CD4-positive, alpha-beta memory T cell (primary cell): ENCODE measurements at regions not wholly inside any gene's neighbourhood (a gene's known extent, or its start where the extent isn't known, plus 50 kb on each side); places are given as distances from the start of the nearest gene placed in this dataset.

ENCODE experiments used
- CTCF ChIA-PET: fragments of 350-600 bp; sonication (Branson Sonifier 250); formaldehyde crosslinking; loops from one replicate; lab custom pipeline; 2021; ENCODE audit warnings: inconsistent platforms; ENCODE audit not compliant: partially characterized antibody; lab: Charles Lee
- POLR2A ChIA-PET: fragments of 350-600 bp; sonication (Branson Sonifier 250); formaldehyde crosslinking; loops from one replicate; lab custom pipeline; 2021; ENCODE audit not compliant: partially characterized antibody; lab: Charles Lee
- DNase-seq, 5 donors: peaks; one replicate each; pipeline versions ENCODE4 v3.0.0 to v3.0.0-alpha.2; 2020 to 2022; ENCODE audit warnings: mixed read lengths in 1 of 5
- H3K27ac ChIP-seq: one replicate; pipeline ENCODE4 v1.7.0; 2013; ENCODE audit warnings: low read depth, low read length
- H3K27me3 ChIP-seq: 2 replicates; pipeline ENCODE4 v1.7.0; 2013; ENCODE audit warnings: mild to moderate bottlenecking, low read length, moderate library complexity; ENCODE audit not compliant: insufficient read depth
- H3K36me3 ChIP-seq: 2 replicates; pipeline ENCODE4 v1.7.0; 2013; ENCODE audit warnings: mild to moderate bottlenecking, low read length, moderate library complexity; ENCODE audit not compliant: insufficient read depth
- H3K4me1 ChIP-seq: 2 replicates; pipeline ENCODE4 v1.7.0; 2013; ENCODE audit warnings: mild to moderate bottlenecking, low read length, moderate library complexity; ENCODE audit not compliant: insufficient read depth
- H3K4me3 ChIP-seq, 2 donors: one replicate each; pipeline ENCODE4 v1.7.0; 2013; ENCODE audit warnings: low read length in 2 of 2, mild to moderate bottlenecking in 1 of 2
- H3K9me3 ChIP-seq, 2 donors: one replicate each; pipeline ENCODE4 v1.7.0; 2013; ENCODE audit warnings: low read length in 2 of 2, control low read depth in 1 of 2; ENCODE audit not compliant: control insufficient read depth in 1 of 2
- H3K27ac Mint-ChIP-seq, 7 donors: one replicate each; pipeline ENCODE4 v1.8.0; 2020 to 2021; ENCODE audit warnings: mixed read lengths in 7 of 7, mild to moderate bottlenecking in 6 of 7, inconsistent platforms in 3 of 7, moderate library complexity in 3 of 7
- H3K27me3 Mint-ChIP-seq, 2 donors: one replicate each; pipeline ENCODE4 v1.8.0; 2020 to 2021; ENCODE audit warnings: mixed read lengths in 2 of 2
- H3K36me3 Mint-ChIP-seq, 2 donors: one replicate each; pipeline ENCODE4 v1.8.0; 2020 to 2021; ENCODE audit warnings: mixed read lengths in 2 of 2, inconsistent platforms in 1 of 2, mild to moderate bottlenecking in 1 of 2
- H3K4me1 Mint-ChIP-seq, 4 donors: one replicate each; pipeline ENCODE4 v1.8.0; 2020 to 2021; ENCODE audit warnings: mixed read lengths in 4 of 4, mild to moderate bottlenecking in 1 of 4
- H3K4me3 Mint-ChIP-seq, 8 donors: one replicate each; pipeline ENCODE4 v1.8.0; 2020 to 2021; ENCODE audit warnings: mixed read lengths in 8 of 8, mild to moderate bottlenecking in 7 of 8, moderate library complexity in 6 of 8, inconsistent platforms in 3 of 8
- H3K9me3 Mint-ChIP-seq, 8 donors: one replicate each; pipeline ENCODE4 v1.8.0; 2020 to 2021; ENCODE audit warnings: mixed read lengths in 8 of 8, mild to moderate bottlenecking in 5 of 8, inconsistent platforms in 3 of 8, moderate library complexity in 1 of 8
- intact Hi-C: fragments of 100-400 bp; cut with micrococcal nuclease; formaldehyde crosslinking; loops from one replicate; pipeline ENCODE4 v1.15.1; 2023

DNA sequence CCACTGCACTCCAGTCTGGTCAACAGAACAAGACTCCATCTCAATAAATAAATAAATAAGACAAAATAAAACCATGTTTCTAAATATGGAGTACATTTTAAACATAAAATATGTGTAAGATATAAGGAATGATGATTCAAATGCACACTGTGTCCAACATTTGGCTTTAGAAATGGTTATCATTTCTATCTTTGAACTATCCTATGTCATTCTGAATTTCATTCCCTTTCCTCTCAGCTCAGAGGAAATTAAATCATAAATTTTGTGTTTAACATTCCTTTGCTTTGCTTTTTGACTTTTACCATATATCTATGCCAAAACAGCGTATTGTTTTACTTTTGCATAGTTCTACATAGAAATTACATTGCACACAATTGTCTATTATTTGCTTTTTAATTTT is 130.9 kb downstream of the GNAT3 start:
- ChIA-PET POLR2A (no interaction called here), CTCF (no interaction called here)
- no peaks in the 10 kb centered on the region for H3K27me3 Mint-ChIP-seq
- DNase-seq = no peak
- Histone ChIP-seq H3K27ac (no peak overlapping the region), H3K27me3 (no peaks in the 10 kb centered on the region), H3K4me1 (no peaks in the 10 kb centered on the region), H3K36me3 (no peaks in the 10 kb centered on the region), H3K4me3 (no peak overlapping the region), H3K9me3 (no peaks in the 10 kb centered on the region)
- intact Hi-C loops = no loop called here
- H3K36me3 Mint-ChIP-seq = no peaks in the 10 kb centered on the region
- no peaks in the 10 kb centered on the region for H3K4me1 Mint-ChIP-seq
- no peak overlapping the region for H3K4me3 Mint-ChIP-seq
- peaks cover 0 to 16% (median 9%) of the 10 kb centered on the region in 8 donors for H3K9me3 Mint-ChIP-seq
- no peak overlapping the region for H3K27ac Mint-ChIP-seq

- Mint-ChIP-seq H3K36me3 (no peaks in the 10 kb centered on the region), H3K27me3 (no peaks in the 10 kb centered on the region), H3K27ac (no peak overlapping the region), H3K4me1 (no peaks in the 10 kb centered on the region), H3K4me3 (no peak overlapping the region), H3K9me3 (peaks cover 0 to 12% (median 6%) of the 10 kb centered on the region in 8 donors)
- POLR2A ChIA-PET = no interaction called here
- Histone ChIP-seq H3K27ac (no peak overlapping the region), H3K27me3 (no peaks in the 10 kb centered on the region), H3K4me3 (no peak overlapping the region), H3K4me1 (no peaks in the 10 kb centered on the region), H3K36me3 (no peaks in the 10 kb centered on the region), H3K9me3 (no peaks in the 10 kb centered on the region)
- intact Hi-C loops = no loop called here
- no peak for DNase-seq
- CTCF ChIA-PET = no interaction called here
These were observed 132.6 kb downstream of the GNAT3 start for GRCh38 chr7:80379034-80379982.

DNA sequence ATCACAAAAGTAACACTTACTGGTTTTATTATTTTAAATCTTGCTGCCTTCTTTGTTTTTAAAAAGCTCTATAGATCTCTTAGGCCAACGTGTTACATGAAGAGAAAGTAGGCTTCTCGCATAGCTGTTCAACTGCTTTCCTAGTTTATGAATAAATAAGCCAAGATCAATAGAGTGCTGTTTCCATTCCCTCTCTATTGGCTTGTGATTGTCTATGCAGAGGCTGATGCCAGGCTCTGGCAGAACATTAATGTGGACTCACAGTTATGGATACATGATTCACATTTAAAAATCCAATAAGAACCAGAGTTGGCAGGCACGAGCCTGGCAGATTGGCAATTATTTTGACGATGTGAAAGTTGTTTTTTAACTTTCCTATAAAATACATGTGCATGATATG is 137.5 kb downstream of the GNAT3 start:
- Histone ChIP-seq H3K9me3 (no peaks in the 10 kb centered on the region), H3K36me3 (no peaks in the 10 kb centered on the region), H3K4me1 (no peaks in the 10 kb centered on the region), H3K4me3 (no peak overlapping the region), H3K27me3 (no peaks in the 10 kb centered on the region), H3K27ac (no peak overlapping the region)
- DNase-seq = no peak
- ChIA-PET POLR2A (no interaction called here), CTCF (no interaction called here)
- H3K9me3 Mint-ChIP-seq = peaks cover 0 to 19% (median 10%) of the 10 kb centered on the region in 8 donors
- no peaks in the 10 kb centered on the region for H3K4me1 Mint-ChIP-seq
- intact Hi-C loops = no loop called here
- no peaks in the 10 kb centered on the region for H3K36me3 Mint-ChIP-seq
- no peak overlapping the region for H3K4me3 Mint-ChIP-seq
- H3K27me3 Mint-ChIP-seq = no peaks in the 10 kb centered on the region
- H3K27ac Mint-ChIP-seq = no peak overlapping the region

DNA sequence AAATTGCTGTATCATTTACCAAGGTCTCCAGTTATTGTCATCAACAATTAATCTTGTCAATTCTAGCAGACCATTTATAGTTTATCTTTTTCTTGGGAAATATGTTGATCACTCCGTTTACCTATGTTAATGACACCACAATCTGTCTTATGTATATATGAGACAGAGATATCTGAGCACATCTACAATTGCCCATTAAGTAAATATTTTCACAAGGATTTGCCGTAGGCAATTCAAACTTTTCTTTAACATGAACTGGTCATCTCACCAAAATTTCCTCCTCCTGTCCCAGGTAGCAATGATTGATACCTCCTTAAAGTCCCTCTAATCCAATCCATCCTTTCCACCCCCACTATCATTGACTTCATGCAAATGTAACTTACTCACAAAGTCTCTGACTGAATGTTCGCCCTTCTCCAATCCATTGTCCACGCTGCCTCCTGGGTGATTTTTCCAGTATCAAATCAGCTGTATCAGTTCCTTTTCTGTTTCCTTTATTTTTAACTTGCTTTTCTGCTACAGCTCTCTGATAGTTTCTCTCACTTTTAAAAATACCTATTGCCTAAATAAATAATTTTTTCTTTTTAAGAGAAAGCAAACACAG is 138.3 kb downstream of the GNAT3 start:
- Mint-ChIP-seq H3K27me3 (no peaks in the 10 kb centered on the region), H3K36me3 (no peaks in the 10 kb centered on the region), H3K27ac (no peak overlapping the region), H3K4me1 (no peaks in the 10 kb centered on the region), H3K4me3 (no peak overlapping the region), H3K9me3 (peaks cover 0 to 19% (median 12%) of the 10 kb centered on the region in 8 donors)
- Histone ChIP-seq H3K9me3 (no peaks in the 10 kb centered on the region), H3K27me3 (no peaks in the 10 kb centered on the region), H3K36me3 (no peaks in the 10 kb centered on the region), H3K27ac (no peak overlapping the region), H3K4me1 (no peaks in the 10 kb centered on the region), H3K4me3 (no peak overlapping the region)
- intact Hi-C loops = no loop called here
- ChIA-PET CTCF (no interaction called here), POLR2A (no interaction called here)
- no peak for DNase-seq

GRCh38 chr7:80372415-80372814 is 139.4 kb downstream of the GNAT3 start:
- DNase-seq = no peak
- Histone ChIP-seq H3K27ac (no peak overlapping the region), H3K36me3 (no peaks in the 10 kb centered on the region), H3K4me3 (no peak overlapping the region), H3K27me3 (no peaks in the 10 kb centered on the region), H3K4me1 (no peaks in the 10 kb centered on the region), H3K9me3 (no peaks in the 10 kb centered on the region)
- peaks cover 0 to 14% (median 10%) of the 10 kb centered on the region in 8 donors for H3K9me3 Mint-ChIP-seq
- intact Hi-C loops = no loop called here
- no peaks in the 10 kb centered on the region for H3K27me3 Mint-ChIP-seq
- no peak overlapping the region for H3K27ac Mint-ChIP-seq
- ChIA-PET POLR2A (no interaction called here), CTCF (no interaction called here)
- no peak overlapping the region for H3K4me3 Mint-ChIP-seq
- no peaks in the 10 kb centered on the region for H3K36me3 Mint-ChIP-seq
- no peaks in the 10 kb centered on the region for H3K4me1 Mint-ChIP-seq

GRCh38 chr7:80370587-80370986 is 141.3 kb downstream of the GNAT3 start:
- POLR2A ChIA-PET = no interaction called here

DNA sequence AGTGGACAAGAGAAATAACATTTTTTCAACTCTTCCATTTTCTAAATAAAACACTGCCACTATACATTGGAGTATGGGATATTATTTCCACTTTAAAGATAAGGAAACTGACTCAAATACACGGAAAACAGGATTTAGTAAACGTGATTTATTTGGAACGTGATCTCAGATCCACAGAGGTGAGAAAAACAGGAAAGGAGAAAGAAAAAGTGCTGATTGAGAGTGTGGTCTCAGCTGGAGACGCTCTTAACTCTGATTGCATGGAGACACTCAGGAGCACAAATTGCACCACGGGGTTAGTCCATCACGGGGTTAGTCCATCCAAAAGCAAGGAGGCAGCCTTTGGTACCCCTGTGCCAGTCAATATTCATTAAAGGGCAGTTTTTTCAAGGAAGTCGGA is 142.5 kb downstream of the GNAT3 start:
- H3K4me3 ChIP-seq = no peak overlapping the region
- intact Hi-C loops = no loop called here
- DNase-seq = no peak
- no peaks in the 10 kb centered on the region for H3K27me3 Mint-ChIP-seq
- no peaks in the 10 kb centered on the region for H3K36me3 ChIP-seq
- H3K4me1 ChIP-seq = no peaks in the 10 kb centered on the region
- POLR2A ChIA-PET = no interaction called here
- no peaks in the 10 kb centered on the region for H3K9me3 ChIP-seq
- H3K9me3 Mint-ChIP-seq = peaks cover 0 to 23% (median 15%) of the 10 kb centered on the region in 8 donors
- no peaks in the 10 kb centered on the region for H3K4me1 Mint-ChIP-seq
- CTCF ChIA-PET = interaction anchor here (0.6 kb wide), 1 partner anchor 233 kb away, joined by 3 read pairs; no protein-coding TSS in a partner anchor
- no peak overlapping the region for H3K27ac ChIP-seq
- H3K36me3 Mint-ChIP-seq = no peaks in the 10 kb centered on the region
- H3K27me3 ChIP-seq = no peaks in the 10 kb centered on the region
- no peak overlapping the region for H3K27ac Mint-ChIP-seq
- H3K4me3 Mint-ChIP-seq = no peak overlapping the region

More at GRCh38 chr7:80370587-80370986, 141.3 kb downstream of the GNAT3 start:
- DNase-seq = no peak
- no peaks in the 10 kb centered on the region for H3K27me3 Mint-ChIP-seq
- Histone ChIP-seq H3K4me1 (no peaks in the 10 kb centered on the region), H3K9me3 (no peaks in the 10 kb centered on the region), H3K27ac (no peak overlapping the region), H3K36me3 (no peaks in the 10 kb centered on the region), H3K27me3 (no peaks in the 10 kb centered on the region), H3K4me3 (no peak overlapping the region)
- no peaks in the 10 kb centered on the region for H3K36me3 Mint-ChIP-seq
- intact Hi-C loops = no loop called here
- no peak overlapping the region for H3K27ac Mint-ChIP-seq
- peaks cover 0 to 20% (median 10%) of the 10 kb centered on the region in 8 donors for H3K9me3 Mint-ChIP-seq
- no peaks in the 10 kb centered on the region for H3K4me1 Mint-ChIP-seq
- CTCF ChIA-PET = no interaction called here
- no peak overlapping the region for H3K4me3 Mint-ChIP-seq
